Body of pancreas (tissue), 4 donors: ENCODE measurements at regions not wholly inside any gene's neighbourhood (a gene's known extent, or its start where the extent isn't known, plus 50 kb on each side); places are given as distances from the start of the nearest gene placed in this dataset.

ENCODE experiments used
- POLR2A ChIP-seq, 3 donors: fragments of 450-650 bp; IDR thresholded peaks; one replicate each; pipeline ENCODE4 v1.6.1; 2016; ENCODE audit warnings: antibody characterized with exemption in 3 of 3, mild to moderate bottlenecking in 2 of 3
- TF ChIP-seq, protein P1 (sequence below), 7 experiments: fragments of 450-650 bp in 4 of 7; fragments of 200-600 bp in 3 of 7; sonication (generic) in 3 of 7; IDR thresholded peaks; one replicate each; pipeline ENCODE4 v1.5.1; 2016 to 2019; ENCODE audit warnings: antibody characterized with exemption in 7 of 7

- no peak for TF ChIP-seq POLR2A (IDR thresholded peaks at IDR 0.05)
- TF ChIP-seq, protein P1, sequence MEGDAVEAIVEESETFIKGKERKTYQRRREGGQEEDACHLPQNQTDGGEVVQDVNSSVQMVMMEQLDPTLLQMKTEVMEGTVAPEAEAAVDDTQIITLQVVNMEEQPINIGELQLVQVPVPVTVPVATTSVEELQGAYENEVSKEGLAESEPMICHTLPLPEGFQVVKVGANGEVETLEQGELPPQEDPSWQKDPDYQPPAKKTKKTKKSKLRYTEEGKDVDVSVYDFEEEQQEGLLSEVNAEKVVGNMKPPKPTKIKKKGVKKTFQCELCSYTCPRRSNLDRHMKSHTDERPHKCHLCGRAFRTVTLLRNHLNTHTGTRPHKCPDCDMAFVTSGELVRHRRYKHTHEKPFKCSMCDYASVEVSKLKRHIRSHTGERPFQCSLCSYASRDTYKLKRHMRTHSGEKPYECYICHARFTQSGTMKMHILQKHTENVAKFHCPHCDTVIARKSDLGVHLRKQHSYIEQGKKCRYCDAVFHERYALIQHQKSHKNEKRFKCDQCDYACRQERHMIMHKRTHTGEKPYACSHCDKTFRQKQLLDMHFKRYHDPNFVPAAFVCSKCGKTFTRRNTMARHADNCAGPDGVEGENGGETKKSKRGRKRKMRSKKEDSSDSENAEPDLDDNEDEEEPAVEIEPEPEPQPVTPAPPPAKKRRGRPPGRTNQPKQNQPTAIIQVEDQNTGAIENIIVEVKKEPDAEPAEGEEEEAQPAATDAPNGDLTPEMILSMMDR (IDR thresholded peaks at IDR 0.05): no peak
Observed at GRCh38 chr9:71361357-71361756, 239.9 kb upstream of the TRPM3 start.
